GM12892 (cell line): ENCODE measurements at regions not wholly inside any gene's neighbourhood (a gene's known extent, or its start where the extent isn't known, plus 50 kb on each side); places are given as distances from the start of the nearest gene placed in this dataset.

Source experiments
- DNase-seq: peaks from one replicate; pipeline ENCODE4 v3.0.0; 2011; ENCODE audit not compliant: insufficient read length
- FAIRE-seq: peaks from 2 replicates; lab custom pipeline; 2011; peaks lifted over from hg19 to GRCh38; lab: Jason Lieb, UNC
- POLR2A ChIP-seq: IDR thresholded peaks from 2 replicates; pipeline ENCODE4 v1.6.1; 2011; ENCODE audit warnings: low read depth, low read length, control low read depth
- POLR2AphosphoS5 ChIP-seq: IDR thresholded peaks from 2 replicates; pipeline ENCODE4 v1.6.1; 2011; ENCODE audit warnings: low read depth, low read length, control low read depth
- TAF1 ChIP-seq: IDR thresholded peaks from 2 replicates; pipeline ENCODE4 v1.6.1; 2011; ENCODE audit warnings: low read depth, mild to moderate bottlenecking, control low read depth, low read length, borderline replicate concordance

DNA sequence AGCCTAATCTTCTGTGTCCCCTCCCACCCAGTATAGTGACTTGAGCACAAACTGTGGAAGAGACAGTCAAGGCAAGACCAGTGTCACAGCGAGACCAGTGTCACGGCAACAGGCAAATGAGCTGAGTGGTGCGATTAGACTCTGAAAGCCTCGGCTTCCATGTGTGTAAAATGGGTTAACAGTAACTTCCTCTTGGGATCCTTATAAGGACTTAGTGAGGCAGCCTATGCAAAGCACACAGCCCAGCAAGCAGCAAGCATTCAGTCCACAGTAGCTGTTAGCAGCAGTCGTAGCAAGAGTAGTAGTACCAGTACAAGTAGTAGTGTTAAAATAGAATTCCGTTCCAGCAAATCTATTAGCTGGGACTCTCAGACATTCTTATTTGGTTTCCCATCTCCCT, 334.1 kb downstream of the GABRB3 start:
- TF ChIP-seq TAF1 (no peak), POLR2AphosphoS5 (no peak), POLR2A (no peak)
- DNase-seq: no peak
- FAIRE-seq: no peak

GRCh38 chr15:26438316-26438715, 334.6 kb downstream of the GABRB3 start:
- TF ChIP-seq POLR2A (no peak), TAF1 (no peak), POLR2AphosphoS5 (no peak)
- DNase-seq (no peak), FAIRE-seq (no peak)

DNA sequence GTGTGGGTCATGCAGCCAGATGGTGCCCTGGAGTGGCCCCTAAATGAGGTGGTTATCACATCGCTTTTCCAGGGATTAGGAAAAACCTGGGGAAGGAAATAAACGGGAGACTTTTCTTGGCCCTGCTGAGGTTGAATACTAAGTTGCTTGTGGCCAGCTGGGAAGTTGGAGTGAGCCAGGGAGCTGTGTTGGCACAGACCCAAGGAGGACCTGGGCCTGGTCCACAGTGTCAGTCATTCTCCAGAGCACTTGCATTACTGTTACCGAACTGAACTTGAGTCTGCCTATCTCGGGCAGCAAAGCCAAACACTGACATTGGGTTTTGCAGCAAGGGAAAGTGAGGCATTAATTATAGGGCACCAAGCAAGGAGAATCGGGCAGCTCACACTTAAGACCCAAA, 339.0 kb downstream of the GABRB3 start:
- TF ChIP-seq TAF1 (no peak), POLR2AphosphoS5 (no peak), POLR2A (no peak)
- DNase-seq (no peak), FAIRE-seq (no peak)

GRCh38 chr15:26433060-26433459, 339.8 kb downstream of the GABRB3 start:
- DNase-seq: no peak
- no peak for FAIRE-seq
- TF ChIP-seq POLR2AphosphoS5: no peak

- DNase-seq (no peak), FAIRE-seq (no peak)
- no peak for TF ChIP-seq TAF1
- no peak for TF ChIP-seq POLR2A
- TF ChIP-seq POLR2AphosphoS5: no peak
These were observed 351.8 kb downstream of the GABRB3 start for GRCh38 chr15:26421065-26421464.

- FAIRE-seq (no peak), DNase-seq (no peak)
- TF ChIP-seq POLR2A: no peak
- no peak for TF ChIP-seq POLR2AphosphoS5
- no peak for TF ChIP-seq TAF1
These were observed 377.2 kb downstream of the GABRB3 start for GRCh38 chr15:26395624-26396023.

DNA sequence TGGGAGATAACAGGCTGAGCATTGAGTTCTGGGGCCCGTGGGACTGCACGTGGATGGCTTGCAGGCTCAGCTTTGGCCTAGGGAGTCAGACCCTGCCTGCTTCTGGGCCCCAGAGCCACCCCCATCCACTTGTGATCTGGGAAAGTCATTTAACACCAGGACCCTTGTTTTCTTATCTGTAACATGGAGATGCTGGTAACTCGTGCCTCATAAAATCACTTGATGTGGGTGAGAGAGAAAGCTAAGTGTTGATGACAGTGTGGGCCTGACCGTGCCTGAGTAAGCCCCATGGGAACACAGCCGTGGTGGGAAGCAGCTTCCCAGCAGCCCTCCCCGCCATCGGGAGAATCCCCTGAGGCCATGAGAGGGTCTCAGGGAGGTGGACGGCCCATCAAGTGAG, 378.1 kb downstream of the GABRB3 start:
- no peak for DNase-seq
- TF ChIP-seq TAF1 (no peak), POLR2AphosphoS5 (no peak), POLR2A (no peak)
- no peak for FAIRE-seq

- TF ChIP-seq TAF1 (no peak), POLR2AphosphoS5 (no peak), POLR2A (no peak)
- FAIRE-seq (no peak), DNase-seq (no peak)
These were observed 379.9 kb downstream of the GABRB3 start for GRCh38 chr15:26392956-26393355.

- DNase-seq (no peak), FAIRE-seq (no peak)
- TF ChIP-seq POLR2AphosphoS5 (no peak), TAF1 (no peak), POLR2A (no peak)
These were observed 381.2 kb downstream of the GABRB3 start for GRCh38 chr15:26391567-26392194.

GRCh38 chr15:26382444-26383072, 390.3 kb downstream of the GABRB3 start:
- DNase-seq: no peak
- no peak for TF ChIP-seq TAF1
- TF ChIP-seq POLR2AphosphoS5: no peak
- no peak for TF ChIP-seq POLR2A
- FAIRE-seq: no peak

- no peak for DNase-seq
- no peak for FAIRE-seq
- TF ChIP-seq POLR2A (no peak), TAF1 (no peak), POLR2AphosphoS5 (no peak)
These were observed 394.6 kb downstream of the GABRB3 start for GRCh38 chr15:26378304-26378703.

- DNase-seq: no peak
These were observed 396.6 kb downstream of the GABRB3 start for GRCh38 chr15:26376243-26376642.

DNA sequence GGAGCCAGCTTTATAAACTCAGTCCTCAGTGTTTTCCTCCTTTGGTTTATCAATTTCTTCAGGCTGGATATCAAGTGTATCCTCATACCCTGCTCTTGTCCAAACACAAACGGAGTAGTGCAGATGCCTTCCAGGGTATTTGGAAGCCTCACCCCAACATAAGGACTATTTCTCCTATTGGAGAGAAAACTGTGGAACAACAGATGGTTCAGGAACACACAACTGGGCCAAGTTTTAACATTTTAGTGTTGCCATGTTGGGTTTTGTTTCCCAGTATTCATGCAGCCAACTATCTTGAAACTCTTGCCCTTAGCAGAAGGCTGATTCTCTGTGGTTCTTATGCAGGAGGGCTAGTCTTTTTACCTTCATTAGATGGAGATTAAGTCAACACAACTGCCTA, 398.1 kb downstream of the GABRB3 start:
- no peak for FAIRE-seq
- no peak for DNase-seq
- TF ChIP-seq POLR2AphosphoS5: no peak
- no peak for TF ChIP-seq TAF1
- TF ChIP-seq POLR2A: no peak

More at GRCh38 chr15:26376243-26376642, 396.6 kb downstream of the GABRB3 start:
- TF ChIP-seq POLR2AphosphoS5 (no peak), POLR2A (no peak), TAF1 (no peak)
- FAIRE-seq: no peak

DNA sequence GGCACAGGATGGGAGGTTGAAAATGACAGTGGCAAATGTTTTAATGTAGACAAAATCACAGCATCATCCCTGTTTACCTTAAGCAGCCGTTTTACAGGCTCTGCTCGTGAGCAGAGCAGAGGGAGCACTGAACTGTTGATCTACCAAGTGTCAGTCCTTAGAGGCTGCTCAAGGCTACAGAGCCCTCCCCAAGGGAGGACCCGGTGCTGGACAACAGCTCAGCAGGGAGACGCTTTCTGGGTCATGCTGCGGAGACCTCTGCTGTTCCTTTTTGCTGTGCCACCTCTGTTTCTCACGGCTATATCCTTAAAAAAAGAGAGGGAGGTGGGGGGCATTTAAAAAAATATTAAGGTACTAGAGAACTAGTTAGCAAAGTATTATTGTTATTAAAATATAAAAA, 400.2 kb downstream of the GABRB3 start:
- DNase-seq (no peak), FAIRE-seq (no peak)
- TF ChIP-seq POLR2AphosphoS5: no peak
